NCI-H748 treated with DMSO at 0.1 percent for 48 hours (cell line): ENCODE measurements at regions not wholly inside any gene's neighbourhood (a gene's known extent, or its start where the extent isn't known, plus 50 kb on each side); places are given as distances from the start of the nearest gene placed in this dataset.
"Not testable (repeated sequence)": the region's sequence is repeated elsewhere in the genome, so short reads cannot be mapped to it uniquely, and the experiment has no call there.

ENCODE experiments used
- DNase-seq: peaks from one replicate; lab custom pipeline; 2025; lab: John Stamatoyannopoulos, UW

GRCh38 chr2:131639001-131639620 is 111.4 kb downstream of the CCDC74A start:
- not testable (repeated sequence) for DNase-seq

GRCh38 chr2:131641414-131642206 is 113.9 kb downstream of the CCDC74A start:
- DNase-seq, result no peak

- not testable (repeated sequence) for DNase-seq
Measured at GRCh38 chr2:131643180-131643579, 115.5 kb downstream of the CCDC74A start.

GRCh38 chr2:131645177-131645765 is 117.6 kb downstream of the CCDC74A start:
- no peak for DNase-seq

- DNase-seq, result not testable (repeated sequence)
Measured at GRCh38 chr2:131646220-131646619, 118.5 kb downstream of the CCDC74A start.

GRCh38 chr2:131646669-131647297 is 119.1 kb downstream of the CCDC74A start:
- no peak for DNase-seq

- DNase-seq, result not testable (repeated sequence)
Measured at GRCh38 chr2:131648565-131648964, 120.9 kb downstream of the CCDC74A start.

- not testable (repeated sequence) for DNase-seq
Measured at GRCh38 chr2:131652246-131652645, 124.6 kb downstream of the CCDC74A start.

GRCh38 chr2:131654107-131654506 is 126.4 kb downstream of the CCDC74A start:
- DNase-seq, result not testable (repeated sequence)

GRCh38 chr2:131656816-131657633 is 129.3 kb downstream of the CCDC74A start:
- no peak for DNase-seq

GRCh38 chr2:131657895-131658768 is 130.4 kb downstream of the CCDC74A start:
- no peak for DNase-seq

GRCh38 chr2:131658769-131659131 is 131.1 kb downstream of the CCDC74A start:
- DNase-seq, result no peak

GRCh38 chr2:131659168-131659572 is 131.5 kb downstream of the CCDC74A start:
- DNase-seq, result no peak

GRCh38 chr2:131661101-131661782 is 133.6 kb downstream of the CCDC74A start:
- peak; percentile 35 for DNase-seq

GRCh38 chr2:131661884-131662535 is 134.3 kb downstream of the CCDC74A start:
- not testable (repeated sequence) for DNase-seq

- not testable (repeated sequence) for DNase-seq
Measured at GRCh38 chr2:131663501-131663900, 135.8 kb downstream of the CCDC74A start.

- not testable (repeated sequence) for DNase-seq
Measured at GRCh38 chr2:131665716-131666115, 138.0 kb downstream of the CCDC74A start.

GRCh38 chr2:131668794-131669540 is 141.3 kb downstream of the CCDC74A start:
- not testable (repeated sequence) for DNase-seq
